Activated T-cell treated with anti-CD3 and anti-CD28 coated beads for 1 hour (primary cell): ENCODE measurements at regions not wholly inside any gene's neighbourhood (a gene's known extent, or its start where the extent isn't known, plus 50 kb on each side); places are given as distances from the start of the nearest gene placed in this dataset.

Experiments used
- DNase-seq: peaks from one replicate; pipeline ENCODE4 v3.0.0-alpha.2; 2020; ENCODE audit warnings: low read depth

DNA sequence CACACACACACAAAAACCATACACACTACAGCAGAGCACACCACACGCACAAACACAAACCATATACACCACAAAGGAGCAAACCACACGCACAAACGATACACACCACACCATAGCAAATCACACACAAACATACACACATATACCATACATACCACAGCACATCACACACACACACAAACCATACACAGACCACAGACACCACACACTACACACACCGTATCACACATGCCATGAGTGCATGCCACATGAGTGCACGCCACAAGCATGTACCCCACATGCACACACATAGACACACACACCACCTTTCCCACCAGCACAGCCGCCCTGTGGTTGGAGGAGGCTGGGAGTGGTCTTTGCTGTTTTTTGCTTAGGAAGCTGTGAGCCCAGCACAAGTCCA, 517.1 kb upstream of the MYT1L start:
- no peak for DNase-seq

DNA sequence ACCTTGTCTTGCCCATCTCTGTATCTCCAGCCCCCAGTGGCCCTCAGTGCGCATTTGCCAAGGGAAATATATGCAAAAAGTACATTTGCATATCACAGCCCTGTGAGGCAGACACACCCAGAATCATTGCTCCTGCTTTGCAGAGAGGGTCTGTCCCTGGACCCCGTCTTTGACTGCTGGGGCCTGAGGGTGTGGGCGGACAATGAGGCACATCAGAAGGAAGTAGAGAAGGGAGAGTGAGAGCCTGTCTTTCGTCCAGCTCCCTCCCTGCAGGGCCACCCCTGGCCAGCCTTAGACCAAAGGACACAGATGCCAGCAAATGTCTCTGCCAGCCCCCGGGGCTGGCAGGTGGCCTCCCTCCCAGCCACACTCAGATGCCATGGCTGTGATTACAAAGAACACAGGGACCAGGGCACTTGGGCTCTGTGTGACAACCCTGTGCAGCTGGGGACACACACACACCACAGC, 516.2 kb upstream of the MYT1L start:
- no peak for DNase-seq

DNA sequence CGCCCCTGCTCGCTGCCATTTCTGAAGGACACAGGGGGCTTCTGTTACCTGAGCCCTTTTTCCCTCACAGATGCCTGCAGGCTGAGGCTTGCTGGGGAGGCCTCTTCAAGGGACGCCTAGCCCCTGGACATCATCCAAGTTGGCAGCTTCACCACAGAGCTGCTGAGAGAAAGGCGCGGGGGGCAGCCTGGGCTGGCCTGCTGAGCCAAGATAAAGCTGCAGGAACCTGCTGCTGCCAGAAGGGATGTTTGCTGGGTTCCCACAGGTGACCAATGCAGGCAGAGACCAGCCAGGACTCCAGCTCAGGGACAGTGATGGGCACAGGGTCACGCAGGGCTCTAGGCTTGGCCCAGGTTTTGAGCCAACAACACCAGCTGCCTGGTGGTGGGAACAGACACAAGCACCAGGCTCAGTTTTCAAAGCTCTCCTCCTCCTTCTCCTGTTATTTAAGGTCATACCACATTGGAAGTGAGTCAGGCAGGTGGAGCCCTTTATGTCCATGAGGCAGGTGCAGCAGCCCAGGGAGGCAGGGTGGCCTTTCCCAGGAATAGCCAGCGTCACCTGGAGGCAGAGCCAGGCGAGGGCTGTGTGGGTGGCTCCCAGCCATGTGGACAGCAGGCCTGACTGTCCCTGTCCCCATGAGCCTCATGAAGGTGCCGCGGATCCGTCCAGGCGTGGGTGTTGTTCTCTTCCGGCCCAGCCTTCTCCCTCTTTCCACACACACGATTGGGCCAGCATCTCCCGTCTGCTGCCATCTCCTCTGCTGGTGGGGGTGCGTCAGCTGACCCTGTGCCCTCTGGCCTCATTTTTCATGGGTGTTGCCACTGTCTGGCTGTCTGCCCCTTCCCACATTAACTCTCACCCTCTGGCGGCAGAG, 515.5 kb upstream of the MYT1L start:
- DNase-seq: no peak

DNA sequence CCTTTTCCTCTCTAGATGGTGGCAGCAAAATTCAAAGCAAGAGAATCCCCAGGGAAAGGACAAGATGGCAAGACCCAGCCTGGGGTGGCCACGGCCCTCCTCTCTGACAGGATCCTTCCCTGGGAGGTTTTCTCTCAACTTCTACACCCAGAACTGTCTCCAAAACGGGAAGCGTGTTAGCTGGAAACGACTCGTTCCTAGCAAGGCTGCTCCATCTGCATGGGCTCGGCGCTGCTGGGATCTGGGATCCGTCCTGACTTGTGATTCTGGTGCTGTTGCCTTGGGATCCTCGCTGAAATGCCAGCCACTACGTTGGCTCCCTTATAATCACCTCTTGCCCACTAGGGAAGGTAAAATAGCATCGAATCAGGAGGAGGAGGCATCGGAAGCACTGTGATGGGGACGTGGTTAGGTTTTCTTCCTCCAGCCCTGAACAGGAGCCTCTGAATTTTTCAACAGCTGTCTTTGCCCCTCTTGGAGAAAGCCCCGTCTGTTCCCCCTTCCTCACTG, 514.8 kb upstream of the MYT1L start:
- no peak for DNase-seq

DNA sequence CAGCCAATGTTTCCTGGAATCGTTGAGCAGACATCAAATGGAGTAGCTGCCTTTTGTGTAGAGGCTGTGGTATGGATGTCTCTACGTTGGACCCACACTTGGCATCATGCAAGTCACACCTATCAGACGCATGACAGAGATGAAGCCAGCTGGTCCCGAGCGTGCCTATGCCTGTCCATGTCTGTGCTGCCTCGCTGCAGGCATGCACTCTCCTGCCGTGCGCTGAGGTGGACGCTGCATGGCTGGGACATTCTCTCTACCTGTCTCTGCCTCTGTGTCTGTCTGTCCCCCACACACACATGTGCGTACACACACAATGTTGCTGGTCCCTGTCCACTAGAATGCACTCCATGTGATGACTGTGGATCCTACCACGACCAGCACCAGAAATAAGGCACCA, 514.2 kb upstream of the MYT1L start:
- DNase-seq: no peak

DNA sequence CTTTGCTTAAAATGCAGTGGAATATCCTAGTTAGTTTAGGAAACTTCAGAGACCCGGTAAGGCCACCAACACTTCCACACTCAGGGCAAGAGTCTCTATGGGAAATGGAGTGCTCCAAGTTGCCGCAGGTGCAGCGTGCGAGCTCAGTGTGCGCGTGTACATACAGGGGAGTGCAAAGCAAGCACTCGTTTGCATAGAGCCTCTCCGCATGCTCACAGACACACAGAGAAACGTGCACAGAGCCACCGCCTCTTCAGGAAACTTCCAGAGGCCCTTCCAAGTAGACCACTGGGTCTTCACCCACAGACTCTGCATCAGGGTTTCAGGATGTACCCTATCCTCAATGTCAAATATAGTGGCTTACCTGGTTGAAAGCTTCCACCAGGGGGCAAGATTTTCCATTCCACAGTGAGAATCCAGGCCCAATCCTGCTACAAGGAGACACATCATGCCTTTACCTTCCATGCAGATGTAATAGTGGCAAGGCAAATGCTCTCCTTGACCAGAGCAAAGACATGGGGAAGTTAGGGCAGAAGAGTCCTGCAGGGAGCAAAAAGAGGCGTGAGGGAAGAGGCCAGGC, 513.0 kb upstream of the MYT1L start:
- DNase-seq: no peak

DNA sequence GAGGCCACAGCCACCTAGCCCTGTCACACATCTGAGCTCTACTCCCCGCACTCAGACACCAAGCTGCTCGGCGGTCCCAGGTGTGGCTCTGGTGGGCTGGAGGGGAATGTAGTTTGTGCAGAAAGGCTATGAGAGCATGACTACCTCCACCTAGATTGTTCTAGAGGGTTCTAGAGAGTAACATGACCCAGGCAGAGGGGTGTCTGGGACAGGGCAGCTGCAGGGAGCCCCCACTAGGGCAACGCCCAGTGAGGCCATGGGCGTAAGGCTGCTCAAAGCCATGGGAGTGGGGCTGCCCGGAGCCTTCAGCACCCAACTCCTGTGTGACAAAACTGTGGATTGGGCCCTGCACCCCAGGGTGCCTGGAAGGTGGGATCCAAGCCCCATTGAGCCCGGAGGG, 511.4 kb upstream of the MYT1L start:
- no peak for DNase-seq

DNA sequence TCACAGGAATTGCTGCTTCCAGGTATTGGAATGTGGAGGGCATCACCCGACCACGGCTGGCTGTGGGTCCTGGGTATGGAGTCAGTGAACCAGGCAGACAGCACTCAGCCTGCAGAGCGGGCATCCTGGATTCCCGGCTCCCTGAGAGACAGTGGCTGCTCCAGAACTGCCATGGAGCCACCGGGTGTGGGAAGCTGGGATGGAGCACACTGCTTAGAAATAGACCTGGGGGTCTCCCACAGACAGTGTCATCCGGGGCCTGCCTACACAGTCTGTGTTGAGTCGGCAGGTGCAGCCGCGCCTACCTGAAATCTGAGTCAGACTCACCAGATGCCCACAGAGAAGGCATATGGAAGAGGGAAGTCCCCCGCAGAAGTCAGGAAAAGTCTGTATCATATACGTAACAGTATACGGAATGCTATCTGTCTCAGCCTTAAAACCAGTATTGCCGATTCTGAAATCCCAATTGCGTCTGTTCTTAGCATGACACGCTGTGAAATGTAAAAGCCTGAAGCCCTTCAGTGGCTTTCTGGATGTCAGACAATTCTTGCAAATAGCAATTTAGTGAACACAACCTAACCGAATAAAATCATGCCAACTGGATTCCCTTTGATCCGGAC, 509.7 kb upstream of the MYT1L start:
- no peak for DNase-seq

DNA sequence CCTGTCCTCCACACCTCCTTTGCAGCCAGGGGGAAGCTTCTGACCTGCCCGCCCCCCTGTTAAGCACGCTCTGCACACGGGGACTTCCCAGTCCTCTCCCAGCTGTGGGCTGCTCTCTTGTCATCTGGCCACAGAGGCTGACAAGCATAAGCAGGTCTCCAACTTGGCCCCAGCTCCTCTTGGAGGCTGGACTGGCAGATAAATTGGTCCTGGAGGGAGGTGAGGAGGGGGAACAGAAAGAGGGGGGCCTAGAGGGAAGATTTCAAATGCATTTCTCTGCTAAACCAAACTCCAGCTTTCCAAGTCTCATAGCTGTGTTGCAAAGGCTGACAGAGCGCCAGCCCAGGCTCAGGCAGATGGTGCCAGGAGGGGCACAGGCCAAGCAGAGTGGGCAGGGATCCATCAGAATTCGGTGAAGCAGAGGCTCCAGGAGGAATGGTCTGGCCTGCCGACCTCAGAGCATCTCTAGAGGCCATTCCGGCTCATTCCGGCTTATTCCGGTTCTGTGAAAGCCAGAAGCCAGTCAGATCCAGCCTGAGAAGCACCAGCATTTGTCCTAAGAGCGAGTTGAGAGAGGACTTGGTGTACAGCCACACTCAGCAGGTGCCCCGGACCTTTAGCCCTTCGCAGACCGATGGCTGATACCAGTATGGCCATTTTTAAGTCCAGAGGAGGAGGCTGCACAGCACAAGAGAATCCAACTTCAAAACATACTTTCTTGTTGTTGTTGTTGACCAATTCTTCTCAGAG, 508.9 kb upstream of the MYT1L start:
- no peak for DNase-seq

DNA sequence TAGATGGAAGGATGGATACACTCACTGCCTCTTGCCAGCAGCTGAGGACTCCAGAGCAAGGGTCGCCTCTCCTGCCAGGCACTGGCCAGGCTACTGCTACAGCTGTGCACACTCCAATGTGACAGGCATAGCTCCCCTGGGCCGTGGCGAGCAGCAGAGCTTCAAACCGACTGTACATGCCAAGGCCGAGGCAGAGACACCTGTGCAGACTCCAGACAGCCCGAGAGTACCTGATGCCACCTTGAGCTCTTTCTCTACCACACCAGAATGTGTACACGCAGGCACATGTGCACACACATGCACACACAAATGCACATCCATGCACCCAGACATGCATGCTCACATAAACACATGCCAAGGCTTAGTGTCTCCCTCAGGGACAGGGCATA, 508.3 kb upstream of the MYT1L start:
- no peak for DNase-seq

DNA sequence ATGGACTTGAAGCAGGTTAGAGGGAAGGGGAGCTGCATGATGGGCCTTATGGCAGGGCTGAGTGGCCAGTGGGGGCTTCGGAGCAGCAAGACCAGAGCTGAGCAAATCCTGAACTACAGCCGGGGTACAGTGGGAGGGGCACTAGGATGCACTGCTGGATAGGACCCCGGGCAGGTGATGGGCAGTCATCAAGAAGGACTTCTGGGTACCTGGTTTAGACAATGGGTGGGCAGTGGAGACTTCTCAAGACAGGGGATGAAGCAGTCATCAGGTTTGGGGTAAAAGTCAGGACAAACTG, 507.4 kb upstream of the MYT1L start:
- no peak for DNase-seq

DNA sequence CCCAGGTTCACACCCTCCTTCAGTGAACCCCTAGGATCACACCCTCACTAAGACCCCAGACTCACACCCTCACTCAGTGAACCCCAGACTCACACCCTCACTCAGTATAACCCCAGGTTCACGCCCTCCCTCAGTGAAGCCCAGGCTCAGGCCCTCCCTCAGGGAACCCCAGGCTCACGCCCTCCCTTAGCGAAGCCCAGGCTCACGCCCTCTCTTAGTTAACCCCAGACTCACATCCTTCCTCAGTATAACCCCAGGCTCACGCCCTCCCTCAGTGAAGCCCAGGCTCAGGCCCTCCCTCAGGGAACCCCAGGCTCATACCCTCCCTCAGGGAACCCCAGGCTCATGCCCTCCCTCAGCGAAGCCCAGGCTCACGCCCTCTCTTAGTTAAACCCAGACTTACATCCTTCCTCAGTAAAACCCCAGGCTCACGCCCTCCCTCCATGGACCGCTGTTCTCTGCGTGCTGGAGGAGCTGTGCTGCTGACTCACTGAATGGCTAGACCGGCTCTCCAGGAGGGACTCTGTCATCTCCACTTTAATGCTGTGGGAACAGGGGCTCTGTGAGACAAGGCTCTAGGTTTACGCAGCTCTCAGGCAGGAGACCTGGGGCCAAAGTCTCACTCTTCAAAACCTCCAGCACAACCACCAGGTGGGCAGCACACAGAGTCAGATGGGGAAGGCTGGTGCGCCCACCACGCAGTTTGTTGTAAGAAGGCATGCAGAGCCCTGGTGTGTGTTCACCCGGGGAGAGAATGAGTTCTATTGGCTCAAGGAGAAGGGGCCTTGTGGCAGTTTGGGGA, 506.9 kb upstream of the MYT1L start:
- DNase-seq: no peak

DNA sequence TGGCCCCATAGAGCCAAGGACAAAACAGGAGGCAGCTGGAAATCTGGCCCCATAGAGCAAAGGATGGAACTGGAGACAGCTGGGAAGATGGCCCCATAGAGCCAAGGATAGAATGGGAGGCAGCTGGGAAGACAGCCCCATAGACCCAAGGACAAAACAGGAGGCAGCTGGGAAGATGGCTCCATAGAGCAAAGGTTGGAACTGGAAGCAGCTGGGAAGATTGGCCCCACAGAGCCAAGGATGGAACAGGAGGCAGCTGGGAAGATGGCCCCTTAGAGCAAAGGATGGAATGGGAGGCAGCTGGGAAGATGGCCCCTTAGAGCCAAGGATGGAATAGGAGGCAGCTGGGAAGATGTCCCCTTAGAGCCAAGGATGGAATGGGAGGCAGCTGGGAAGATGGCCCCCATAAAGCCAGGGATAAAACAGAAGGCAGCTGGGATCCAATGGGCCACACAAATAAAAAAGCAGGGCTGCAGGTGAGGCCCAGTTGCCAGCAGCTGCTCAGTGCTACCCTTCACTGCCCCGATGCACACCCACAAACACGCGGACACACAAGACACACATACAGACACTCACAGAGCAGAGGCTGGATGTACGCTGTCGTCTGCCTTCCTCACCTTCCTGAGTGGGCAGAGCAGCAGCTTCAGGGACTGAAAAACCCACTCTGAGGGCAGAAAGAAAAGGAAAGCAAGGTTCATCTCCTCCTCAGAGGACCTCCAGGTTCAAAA, 505.4 kb upstream of the MYT1L start:
- no peak for DNase-seq

DNA sequence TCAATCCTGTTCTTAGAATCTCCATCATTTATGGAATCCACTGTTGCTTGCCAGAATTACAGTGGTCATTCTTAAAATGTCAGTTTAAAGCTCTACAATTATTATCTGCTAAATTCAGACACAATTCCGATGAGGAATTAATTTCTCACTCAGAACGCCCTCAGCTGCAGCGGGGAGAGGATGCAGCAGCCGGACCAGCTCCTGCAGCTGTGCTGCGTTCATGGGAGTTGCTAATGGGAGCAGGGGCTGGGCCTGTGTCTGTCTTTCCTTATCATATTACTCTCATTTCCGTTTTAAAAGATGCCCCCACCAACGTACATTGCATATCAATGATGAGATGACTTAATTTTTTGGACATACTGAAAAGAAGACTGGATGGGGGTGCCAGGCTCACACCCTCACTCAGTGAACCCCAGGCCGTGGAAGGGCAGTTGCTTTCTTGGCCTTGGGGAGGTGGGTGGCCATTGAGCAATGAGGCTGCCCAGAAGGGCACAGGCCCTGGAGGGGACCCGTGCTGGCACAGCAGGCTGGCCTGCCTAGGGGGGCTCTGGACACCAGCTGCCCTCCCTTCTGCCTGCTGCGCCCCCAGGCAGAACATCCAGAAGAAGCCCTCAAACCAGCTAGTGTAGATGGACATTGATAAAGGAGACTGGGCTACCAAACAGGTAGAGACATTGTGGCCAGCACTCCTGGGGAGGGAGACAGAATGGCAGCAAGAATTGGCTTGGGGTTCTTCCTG, 503.6 kb upstream of the MYT1L start:
- DNase-seq: no peak

DNA sequence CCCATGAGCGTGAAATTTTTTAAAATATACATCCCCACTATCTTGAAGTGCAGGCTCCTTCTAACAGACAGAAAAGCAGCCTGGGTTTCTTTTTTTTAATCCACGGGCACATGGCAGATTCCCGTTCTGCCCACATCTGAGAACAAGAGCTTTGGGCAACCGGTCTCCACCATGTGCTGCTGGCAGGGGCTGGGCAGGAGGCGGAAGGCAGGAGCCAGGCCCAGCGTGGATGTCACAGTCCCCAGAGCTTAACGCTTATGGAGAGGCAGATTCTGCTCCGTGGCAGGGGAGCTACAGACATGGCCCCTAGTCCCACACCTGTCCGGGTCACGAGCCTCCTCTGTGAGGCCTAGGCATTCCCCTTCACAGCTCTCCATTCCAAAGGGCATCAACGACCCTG, 503.0 kb upstream of the MYT1L start:
- DNase-seq: no peak

DNA sequence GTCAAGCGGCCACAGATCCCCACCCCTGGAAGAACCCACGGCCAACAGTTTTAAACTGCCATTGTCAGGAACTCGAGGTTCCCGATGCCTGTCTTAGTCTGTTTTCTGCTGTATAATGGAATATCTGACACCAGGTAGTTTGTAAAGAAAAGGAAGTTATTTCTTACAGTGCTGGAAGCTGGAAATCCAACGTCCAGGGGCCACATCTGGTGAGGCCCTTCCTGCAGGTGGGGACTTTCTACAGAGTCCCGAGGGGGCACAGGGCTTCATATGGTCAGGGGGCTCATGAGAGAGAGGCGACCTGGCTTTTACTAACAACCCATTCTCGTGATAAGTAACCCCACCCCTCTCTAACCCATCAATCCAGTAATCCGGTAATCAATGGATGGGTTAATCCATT, 501.6 kb upstream of the MYT1L start:
- DNase-seq: no peak

DNA sequence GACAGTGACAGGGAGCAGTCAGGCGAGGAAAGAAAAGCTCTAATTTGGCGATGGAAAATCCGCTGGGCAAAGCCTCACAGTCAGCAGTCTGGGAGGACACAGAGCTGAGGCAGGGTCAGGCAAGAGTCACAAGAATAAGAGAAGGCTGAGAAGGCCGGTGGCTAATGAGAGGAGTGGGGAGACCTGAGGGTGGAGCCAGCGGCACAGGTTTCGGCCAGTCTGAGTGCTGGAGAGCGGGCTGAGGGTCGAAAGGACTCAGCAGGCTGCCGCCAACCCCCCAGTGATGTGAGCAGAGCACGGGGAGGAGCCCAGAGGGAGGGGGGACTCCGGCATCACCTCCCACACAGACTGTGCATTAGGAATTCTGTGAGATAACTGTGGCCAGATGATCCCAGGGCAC, 500.6 kb upstream of the MYT1L start:
- DNase-seq: no peak

DNA sequence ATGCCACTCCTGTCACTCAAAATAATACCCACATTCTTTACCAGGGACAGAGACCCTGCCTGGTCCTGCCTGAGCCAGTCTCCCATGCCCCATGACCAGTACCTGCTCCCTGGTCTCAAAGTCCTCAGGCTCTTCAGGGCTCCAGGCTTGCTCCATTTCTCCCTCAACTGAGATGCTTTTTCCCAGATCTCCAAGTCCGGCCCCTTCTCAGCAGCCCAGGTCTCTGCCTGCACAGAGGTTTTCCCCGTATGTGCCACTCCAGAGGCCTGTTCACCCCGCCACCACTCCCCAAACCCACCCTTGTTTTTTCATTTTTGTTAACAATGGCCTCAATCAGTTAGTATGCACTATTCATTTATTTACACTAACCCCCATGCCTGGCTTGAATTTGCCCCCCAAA, 499.5 kb upstream of the MYT1L start:
- DNase-seq: no peak

DNA sequence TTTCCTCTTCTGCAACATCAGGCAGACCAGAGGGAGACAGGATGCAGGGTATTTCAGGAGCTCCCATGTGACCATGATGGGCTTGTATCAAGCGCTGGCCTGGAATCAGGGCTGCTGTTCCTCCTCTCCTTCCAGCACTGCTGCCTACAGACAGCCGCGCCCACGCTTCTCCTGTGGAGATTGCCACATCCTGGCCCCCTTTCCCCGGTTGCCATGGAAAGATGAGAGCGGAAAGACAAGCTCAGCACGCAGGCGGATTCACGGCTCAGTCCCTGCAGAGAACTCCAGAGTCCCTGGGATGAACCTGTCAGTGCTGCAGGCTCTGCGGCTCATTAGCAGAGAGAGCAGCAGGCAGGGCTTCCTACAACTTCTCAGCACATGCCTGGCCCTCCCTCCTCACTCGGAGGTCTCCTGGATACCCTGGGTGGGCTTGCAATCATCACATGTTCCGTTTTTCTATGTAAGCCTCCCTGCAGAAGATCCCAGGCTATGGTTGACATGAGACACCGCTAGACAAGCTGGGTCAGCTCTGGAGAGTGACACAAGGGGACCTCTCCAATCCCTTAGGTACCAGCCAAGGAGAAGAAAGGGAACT, 497.8 kb upstream of the MYT1L start:
- no peak for DNase-seq

DNA sequence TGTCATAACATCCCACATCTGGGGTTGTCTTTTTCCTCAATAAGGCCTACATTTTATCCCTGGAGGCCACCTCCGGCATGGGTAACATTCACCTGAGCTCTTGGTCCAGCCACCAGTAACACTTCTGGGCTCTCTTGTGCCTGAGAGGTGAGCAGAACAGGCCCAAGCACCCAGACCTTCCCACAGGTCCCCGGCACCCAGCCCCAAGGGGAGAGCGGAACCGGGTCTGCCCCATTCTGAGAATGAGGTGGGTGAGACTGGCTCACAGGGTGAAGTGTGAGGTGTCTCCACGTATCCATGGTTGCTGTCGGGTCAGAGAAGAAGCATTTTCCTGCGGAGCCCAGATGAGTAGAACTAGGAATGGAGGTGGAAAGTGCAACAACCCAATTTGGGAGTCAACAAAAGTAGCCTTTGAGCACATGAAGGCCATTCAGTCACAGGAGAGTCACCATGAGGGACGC, 496.7 kb upstream of the MYT1L start:
- DNase-seq: no peak
